ENCODE measurements at regions not wholly inside any gene's neighbourhood (a gene's known extent, or its start where the extent isn't known, plus 50 kb on each side); places are given as distances from the start of the nearest gene placed in this dataset.

GRCh38 chr6:15780437-15780836 is 117.6 kb upstream of the DTNBP1 start:
- DNase-seq (no peak), ATAC-seq (no peak)
- ChIA-PET POLR2A (no interaction called here), CTCF (no interaction called here)
- Mint-ChIP-seq H3K27ac (no peak overlapping the region), H3K9me3 (peaks cover 0 to 3% (median 0%) of the 10 kb centered on the region in 11 donors), H3K27me3 (peaks cover 0 to 8% (median 0%) of the 10 kb centered on the region in 5 donors), H3K36me3 (no peaks in the 10 kb centered on the region), H3K4me3 (no peak overlapping the region), H3K4me1 (peaks cover 0 to 16% (median 0%) of the 10 kb centered on the region in 7 donors)
- intact Hi-C loops (cut with micrococcal nuclease) = no loop called here
- Histone ChIP-seq H3K4me3 (ENCODE audit: low read length) (no peak overlapping the region), H3K9me3 (ENCODE audit: control insufficient read depth in 2 of 3, low read length in 3 of 3) (no peaks in the 10 kb centered on the region), H3K4me1 (ENCODE audit: control insufficient read depth in 2 of 2, insufficient read depth in 2 of 2, low read length in 2 of 2) (no peaks in the 10 kb centered on the region), H3K27me3 (ENCODE audit: control insufficient read depth in 2 of 2, insufficient read depth in 2 of 2, low read length in 2 of 2) (no peaks in the 10 kb centered on the region), H3K36me3 (ENCODE audit: control insufficient read depth in 2 of 3, insufficient read depth in 3 of 3, low read length in 3 of 3) (no peaks in the 10 kb centered on the region), H3K27ac (ENCODE audit: low read depth, low read length) (no peak overlapping the region)

- peaks cover 0 to 8% (median 0%) of the 10 kb centered on the region in 5 donors for H3K27me3 Mint-ChIP-seq
- H3K36me3 Mint-ChIP-seq = no peaks in the 10 kb centered on the region
- intact Hi-C loops (cut with micrococcal nuclease) = no loop called here
- H3K4me1 ChIP-seq (ENCODE audit: control insufficient read depth in 2 of 2, insufficient read depth in 2 of 2, low read length in 2 of 2) = no peaks in the 10 kb centered on the region
- no peak overlapping the region for H3K4me3 Mint-ChIP-seq
- no peak overlapping the region for H3K4me3 ChIP-seq (ENCODE audit: low read length)
- no peaks in the 10 kb centered on the region for H3K9me3 ChIP-seq (ENCODE audit: control insufficient read depth in 2 of 3, low read length in 3 of 3)
- H3K4me1 Mint-ChIP-seq = peaks cover 0 to 16% (median 0%) of the 10 kb centered on the region in 7 donors
- H3K9me3 Mint-ChIP-seq = peaks cover 0 to 3% (median 0%) of the 10 kb centered on the region in 11 donors
- H3K36me3 ChIP-seq (ENCODE audit: control insufficient read depth in 2 of 3, insufficient read depth in 3 of 3, low read length in 3 of 3) = no peaks in the 10 kb centered on the region
- no peak for ATAC-seq
- H3K27ac ChIP-seq (ENCODE audit: low read depth, low read length) = no peak overlapping the region
- ChIA-PET CTCF (no interaction called here), POLR2A (no interaction called here)
- no peak overlapping the region for H3K27ac Mint-ChIP-seq
- no peak for DNase-seq
- no peaks in the 10 kb centered on the region for H3K27me3 ChIP-seq (ENCODE audit: control insufficient read depth in 2 of 2, insufficient read depth in 2 of 2, low read length in 2 of 2)
Measured at GRCh38 chr6:15779726-15780125, 116.9 kb upstream of the DTNBP1 start.

DNA sequence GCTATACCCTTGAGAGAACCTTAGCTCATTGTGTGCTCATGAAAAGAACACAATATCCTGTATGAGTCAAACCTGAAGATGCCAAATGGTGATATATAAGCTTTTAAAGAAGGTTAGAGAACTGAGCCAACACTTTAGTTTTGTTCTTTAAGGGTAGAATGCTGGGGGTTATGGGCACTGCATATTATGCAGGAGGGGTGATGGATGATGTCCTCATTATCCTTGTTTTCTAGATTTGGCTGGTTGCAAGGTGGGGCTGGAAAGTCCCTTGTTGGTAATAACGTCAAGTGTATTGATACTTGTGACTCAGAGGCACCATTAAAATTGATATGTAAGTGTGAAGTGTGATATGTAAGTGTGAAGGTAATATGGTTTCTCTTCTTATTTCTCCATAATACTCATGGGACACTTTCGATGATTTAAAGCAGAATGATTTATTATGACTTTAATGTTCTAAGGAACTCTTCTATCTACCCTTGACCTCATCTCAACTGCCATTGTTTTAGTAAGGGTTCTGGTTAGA is 113.7 kb upstream of the DTNBP1 start:
- intact Hi-C loops (cut with micrococcal nuclease) = no loop called here
- CTCF ChIA-PET = no interaction called here
- no peaks in the 10 kb centered on the region for H3K36me3 ChIP-seq (ENCODE audit: control insufficient read depth in 2 of 3, insufficient read depth in 3 of 3, low read length in 3 of 3)

DNA sequence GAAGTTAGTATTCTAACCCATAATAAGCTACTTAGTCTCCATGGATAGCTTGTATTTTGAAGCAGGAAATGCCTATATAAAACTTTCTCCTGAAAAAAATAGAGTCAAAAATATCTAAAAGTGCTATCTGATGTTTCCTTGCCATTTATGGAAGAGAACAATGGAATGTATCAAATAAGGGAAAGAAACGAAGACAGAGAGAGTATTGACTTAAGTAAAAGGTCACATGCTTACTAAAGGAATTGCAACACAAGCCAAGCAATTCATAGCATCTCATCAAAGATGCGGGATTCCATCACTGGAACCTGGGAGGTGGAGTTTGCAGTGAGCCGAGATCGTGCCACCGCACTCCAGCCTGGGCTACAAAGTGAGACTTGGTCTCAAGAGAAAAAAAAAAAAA is 112.9 kb upstream of the DTNBP1 start:
- Histone ChIP-seq H3K36me3 (ENCODE audit: control insufficient read depth in 2 of 3, insufficient read depth in 3 of 3, low read length in 3 of 3) (no peaks in the 10 kb centered on the region), H3K4me1 (ENCODE audit: control insufficient read depth in 2 of 2, insufficient read depth in 2 of 2, low read length in 2 of 2) (no peaks in the 10 kb centered on the region), H3K27me3 (ENCODE audit: control insufficient read depth in 2 of 2, insufficient read depth in 2 of 2, low read length in 2 of 2) (no peaks in the 10 kb centered on the region), H3K4me3 (ENCODE audit: low read length) (no peak overlapping the region), H3K27ac (ENCODE audit: low read depth, low read length) (no peak overlapping the region), H3K9me3 (ENCODE audit: control insufficient read depth in 2 of 3, low read length in 3 of 3) (no peaks in the 10 kb centered on the region)
- Mint-ChIP-seq H3K4me3 (no peak overlapping the region), H3K27ac (peak overlapping the region in 1 of 9 donors; percentile 34), H3K27me3 (peaks cover 0 to 13% (median 4%) of the 10 kb centered on the region in 5 donors), H3K9me3 (peaks cover 0 to 3% (median 0%) of the 10 kb centered on the region in 11 donors), H3K36me3 (no peaks in the 10 kb centered on the region), H3K4me1 (peaks cover 0 to 17% (median 0%) of the 10 kb centered on the region in 7 donors)
- ATAC-seq (no peak), DNase-seq (no peak)
- POLR2A ChIA-PET = no interaction called here
- CTCF ChIA-PET = no interaction called here
- intact Hi-C loops (cut with micrococcal nuclease) = no loop called here

More for the DNA sequence above, 113.7 kb upstream of the DTNBP1 start:
- Mint-ChIP-seq H3K4me1 (peaks cover 0 to 16% (median 0%) of the 10 kb centered on the region in 7 donors), H3K27ac (peak overlapping the region in 1 of 9 donors; percentile 40), H3K36me3 (no peaks in the 10 kb centered on the region), H3K27me3 (peaks cover 0 to 13% (median 4%) of the 10 kb centered on the region in 5 donors), H3K9me3 (peaks cover 0 to 3% (median 0%) of the 10 kb centered on the region in 11 donors), H3K4me3 (no peak overlapping the region)
- no peaks in the 10 kb centered on the region for H3K4me1 ChIP-seq (ENCODE audit: control insufficient read depth in 2 of 2, insufficient read depth in 2 of 2, low read length in 2 of 2)
- H3K27ac ChIP-seq (ENCODE audit: low read depth, low read length) = no peak overlapping the region
- H3K27me3 ChIP-seq (ENCODE audit: control insufficient read depth in 2 of 2, insufficient read depth in 2 of 2, low read length in 2 of 2) = no peaks in the 10 kb centered on the region
- no peaks in the 10 kb centered on the region for H3K9me3 ChIP-seq (ENCODE audit: control insufficient read depth in 2 of 3, low read length in 3 of 3)
- H3K4me3 ChIP-seq (ENCODE audit: low read length) = no peak overlapping the region
- POLR2A ChIA-PET = no interaction called here
- ATAC-seq (no peak), DNase-seq (peak in 1 of 9 donors; percentile 33)

GRCh38 chr6:15775076-15775634 is 112.3 kb upstream of the DTNBP1 start:
- Mint-ChIP-seq H3K36me3 (no peaks in the 10 kb centered on the region), H3K27me3 (peaks cover 0 to 13% (median 4%) of the 10 kb centered on the region in 5 donors), H3K27ac (no peak overlapping the region), H3K9me3 (peaks cover 0 to 3% (median 0%) of the 10 kb centered on the region in 11 donors), H3K4me1 (peaks cover 0 to 23% (median 0%) of the 10 kb centered on the region in 7 donors), H3K4me3 (no peak overlapping the region)
- no peaks in the 10 kb centered on the region for H3K4me1 ChIP-seq (ENCODE audit: control insufficient read depth in 2 of 2, insufficient read depth in 2 of 2, low read length in 2 of 2)
- no peaks in the 10 kb centered on the region for H3K27me3 ChIP-seq (ENCODE audit: control insufficient read depth in 2 of 2, insufficient read depth in 2 of 2, low read length in 2 of 2)
- H3K4me3 ChIP-seq (ENCODE audit: low read length) = no peak overlapping the region
- no peak overlapping the region for H3K27ac ChIP-seq (ENCODE audit: low read depth, low read length)
- ATAC-seq = no peak
- H3K36me3 ChIP-seq (ENCODE audit: control insufficient read depth in 2 of 3, insufficient read depth in 3 of 3, low read length in 3 of 3) = no peaks in the 10 kb centered on the region
- CTCF ChIA-PET = no interaction called here
- intact Hi-C loops (cut with micrococcal nuclease) = no loop called here
- no peak for DNase-seq
- POLR2A ChIA-PET = no interaction called here
- H3K9me3 ChIP-seq (ENCODE audit: control insufficient read depth in 2 of 3, low read length in 3 of 3) = no peaks in the 10 kb centered on the region

- CTCF ChIA-PET = interaction anchor here (0.9 kb wide), 1 partner anchor 116 kb away, joined by 3 read pairs; no protein-coding TSS in a partner anchor
- no peak overlapping the region for H3K27ac ChIP-seq (ENCODE audit: low read depth, low read length)
- DNase-seq (no peak), ATAC-seq (no peak)
- peaks cover 0 to 13% (median 0%) of the 10 kb centered on the region in 5 donors for H3K27me3 Mint-ChIP-seq
- POLR2A ChIA-PET = no interaction called here
- no peaks in the 10 kb centered on the region for H3K36me3 ChIP-seq (ENCODE audit: control insufficient read depth in 2 of 3, insufficient read depth in 3 of 3, low read length in 3 of 3)
- intact Hi-C loops (cut with micrococcal nuclease) = no loop called here
- peaks cover 0 to 24% (median 0%) of the 10 kb centered on the region in 7 donors for H3K4me1 Mint-ChIP-seq
- no peaks in the 10 kb centered on the region for H3K4me1 ChIP-seq (ENCODE audit: control insufficient read depth in 2 of 2, insufficient read depth in 2 of 2, low read length in 2 of 2)
- H3K4me3 ChIP-seq (ENCODE audit: low read length) = no peak overlapping the region
- no peaks in the 10 kb centered on the region for H3K27me3 ChIP-seq (ENCODE audit: control insufficient read depth in 2 of 2, insufficient read depth in 2 of 2, low read length in 2 of 2)
- no peaks in the 10 kb centered on the region for H3K9me3 ChIP-seq (ENCODE audit: control insufficient read depth in 2 of 3, low read length in 3 of 3)
- H3K27ac Mint-ChIP-seq = peak overlapping the region in 1 of 9 donors; percentile 5
- peaks cover 0 to 3% (median 0%) of the 10 kb centered on the region in 11 donors for H3K9me3 Mint-ChIP-seq
- no peaks in the 10 kb centered on the region for H3K36me3 Mint-ChIP-seq
- H3K4me3 Mint-ChIP-seq = no peak overlapping the region
Measured at GRCh38 chr6:15773806-15774410, 111.1 kb upstream of the DTNBP1 start.
